ENCODE measurements at regions not wholly inside any gene's neighbourhood (a gene's known extent, or its start where the extent isn't known, plus 50 kb on each side); places are given as distances from the start of the nearest gene placed in this dataset.
"Not testable (repeated sequence)": the region's sequence is repeated elsewhere in the genome, so short reads cannot be mapped to it uniquely, and the experiment has no call there.

DNA sequence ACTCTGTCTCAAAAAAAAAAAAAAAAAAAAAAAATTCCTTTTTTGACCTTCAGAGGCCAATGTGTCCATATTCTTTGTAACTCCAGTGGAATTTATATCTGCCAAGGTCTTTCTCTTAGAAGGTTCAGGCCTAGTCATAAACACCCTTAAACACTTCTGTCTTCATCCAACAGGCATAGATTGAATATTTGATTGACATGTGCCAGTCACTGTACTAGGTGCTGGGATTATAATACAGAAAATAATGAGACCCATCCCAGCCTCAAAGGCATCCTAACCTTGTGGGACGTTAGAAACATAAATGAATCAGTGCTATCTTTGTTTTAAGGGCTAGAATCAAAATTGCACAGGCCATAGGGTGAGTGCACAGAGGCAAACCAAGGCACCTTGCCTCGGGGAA is 62.9 kb upstream of the SERBP1 start:
- no peak overlapping the region for H3K4me3 Mint-ChIP-seq
- TF ChIP-seq, protein P1, sequence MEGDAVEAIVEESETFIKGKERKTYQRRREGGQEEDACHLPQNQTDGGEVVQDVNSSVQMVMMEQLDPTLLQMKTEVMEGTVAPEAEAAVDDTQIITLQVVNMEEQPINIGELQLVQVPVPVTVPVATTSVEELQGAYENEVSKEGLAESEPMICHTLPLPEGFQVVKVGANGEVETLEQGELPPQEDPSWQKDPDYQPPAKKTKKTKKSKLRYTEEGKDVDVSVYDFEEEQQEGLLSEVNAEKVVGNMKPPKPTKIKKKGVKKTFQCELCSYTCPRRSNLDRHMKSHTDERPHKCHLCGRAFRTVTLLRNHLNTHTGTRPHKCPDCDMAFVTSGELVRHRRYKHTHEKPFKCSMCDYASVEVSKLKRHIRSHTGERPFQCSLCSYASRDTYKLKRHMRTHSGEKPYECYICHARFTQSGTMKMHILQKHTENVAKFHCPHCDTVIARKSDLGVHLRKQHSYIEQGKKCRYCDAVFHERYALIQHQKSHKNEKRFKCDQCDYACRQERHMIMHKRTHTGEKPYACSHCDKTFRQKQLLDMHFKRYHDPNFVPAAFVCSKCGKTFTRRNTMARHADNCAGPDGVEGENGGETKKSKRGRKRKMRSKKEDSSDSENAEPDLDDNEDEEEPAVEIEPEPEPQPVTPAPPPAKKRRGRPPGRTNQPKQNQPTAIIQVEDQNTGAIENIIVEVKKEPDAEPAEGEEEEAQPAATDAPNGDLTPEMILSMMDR (conservative IDR thresholded peaks at IDR 0.05) = no peak

DNA sequence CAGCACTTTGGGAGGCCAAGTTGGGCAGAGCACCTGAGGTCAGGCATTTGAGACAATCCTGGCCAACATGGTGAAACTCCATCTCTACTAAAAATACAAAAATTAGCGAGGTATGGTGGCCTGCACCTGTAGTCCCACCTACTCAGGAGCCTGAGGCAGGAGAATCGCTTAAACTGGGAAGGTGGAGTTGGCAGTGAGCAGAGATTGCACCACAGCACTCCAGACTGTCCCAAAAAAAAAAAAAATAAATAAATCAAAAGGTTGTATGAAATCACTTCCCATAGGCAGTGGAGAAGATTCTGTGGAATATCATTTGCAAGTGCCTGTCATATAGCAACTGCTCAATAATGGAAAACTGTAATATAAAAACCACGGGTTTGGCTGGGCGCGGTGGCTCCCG is 65.1 kb upstream of the SERBP1 start:
- no peaks in the 10 kb centered on the region for H3K9me3 Mint-ChIP-seq
- no peaks in the 10 kb centered on the region for H3K4me1 Mint-ChIP-seq
- DNase-seq (ENCODE audit: low read depth, low spot score) = no peak
- TF ChIP-seq, protein P1 (conservative IDR thresholded peaks at IDR 0.05) = no peak
- no peak overlapping the region for H3K4me3 Mint-ChIP-seq
- H3K36me3 Mint-ChIP-seq (ENCODE audit: low read depth) = no peaks in the 10 kb centered on the region
- H3K27ac Mint-ChIP-seq (ENCODE audit: unreplicated experiment) = no peak overlapping the region
- no peaks in the 10 kb centered on the region for H3K27me3 Mint-ChIP-seq (ENCODE audit: low read depth)

More for the DNA sequence above, 62.9 kb upstream of the SERBP1 start:
- Mint-ChIP-seq H3K27ac (ENCODE audit: unreplicated experiment) (no peak overlapping the region), H3K36me3 (ENCODE audit: low read depth) (no peaks in the 10 kb centered on the region), H3K27me3 (ENCODE audit: low read depth) (no peaks in the 10 kb centered on the region), H3K4me1 (no peaks in the 10 kb centered on the region), H3K9me3 (no peaks in the 10 kb centered on the region)
- no peak for DNase-seq (ENCODE audit: low read depth, low spot score)

GRCh38 chr1:67496329-67496728 is 66.1 kb upstream of the SERBP1 start:
- Mint-ChIP-seq H3K36me3 (ENCODE audit: low read depth) (no peaks in the 10 kb centered on the region), H3K9me3 (no peaks in the 10 kb centered on the region), H3K27ac (ENCODE audit: unreplicated experiment) (no peak overlapping the region), H3K27me3 (ENCODE audit: low read depth) (no peaks in the 10 kb centered on the region), H3K4me3 (no peak overlapping the region), H3K4me1 (no peaks in the 10 kb centered on the region)
- TF ChIP-seq, protein P1 (conservative IDR thresholded peaks at IDR 0.05) = no peak
- no peak for DNase-seq (ENCODE audit: low read depth, low spot score)

DNA sequence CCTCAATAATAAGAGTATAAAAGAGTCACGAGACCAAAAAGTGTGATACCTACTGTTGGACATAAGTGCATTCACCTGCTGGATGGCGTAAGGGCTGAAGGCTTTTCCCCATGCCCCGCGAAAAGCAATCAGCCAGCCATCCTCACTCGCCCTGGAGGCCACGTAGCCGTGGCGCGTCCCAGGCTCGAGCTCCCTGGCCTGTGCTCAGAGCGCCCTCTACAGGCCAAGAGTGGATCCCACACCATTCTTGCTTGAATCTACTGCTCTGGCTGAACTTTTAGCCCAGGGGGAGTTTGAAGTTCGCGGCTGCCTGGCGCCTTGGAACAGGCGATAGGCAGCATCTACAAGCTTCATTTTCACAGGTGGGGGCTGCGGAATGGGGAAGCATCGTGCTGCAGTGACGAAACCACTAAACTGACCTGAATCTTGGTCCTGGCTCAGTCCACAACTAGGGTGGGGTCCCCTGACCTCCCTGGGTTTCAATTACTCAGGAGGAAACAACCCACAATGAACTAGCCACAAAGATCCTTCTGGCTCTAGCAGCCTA is 70.3 kb upstream of the SERBP1 start:
- peaks cover 2% of the 10 kb centered on the region for H3K27me3 Mint-ChIP-seq (ENCODE audit: low read depth)
- TF ChIP-seq, protein P1 (conservative IDR thresholded peaks at IDR 0.05) = peak; percentile 99
- no peak overlapping the region for H3K27ac Mint-ChIP-seq (ENCODE audit: unreplicated experiment)
- H3K9me3 Mint-ChIP-seq = no peaks in the 10 kb centered on the region
- H3K36me3 Mint-ChIP-seq (ENCODE audit: low read depth) = no peaks in the 10 kb centered on the region
- DNase-seq (ENCODE audit: low read depth, low spot score) = peak; percentile 86
- H3K4me1 Mint-ChIP-seq = no peaks in the 10 kb centered on the region
- H3K4me3 Mint-ChIP-seq = no peak overlapping the region

DNA sequence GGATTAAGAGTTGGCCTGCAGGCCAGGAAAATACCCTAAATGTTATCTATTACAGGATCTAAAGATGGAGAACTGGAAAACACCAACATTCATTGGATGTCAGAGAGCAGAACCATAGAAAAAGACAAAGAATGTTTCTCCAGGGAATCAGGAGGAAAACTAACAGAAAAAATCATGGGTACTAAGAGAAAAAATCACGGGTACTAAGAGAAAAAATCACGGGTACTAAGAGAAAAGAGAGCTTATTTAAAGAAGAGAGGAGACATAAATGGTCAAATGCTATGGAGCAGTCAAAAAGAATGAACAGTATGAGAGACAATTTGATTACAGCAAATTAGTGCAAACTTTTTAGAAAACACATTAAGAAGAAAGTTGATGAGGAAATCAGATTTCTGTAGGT is 73.8 kb upstream of the SERBP1 start:
- H3K36me3 Mint-ChIP-seq (ENCODE audit: low read depth) = no peaks in the 10 kb centered on the region
- no peaks in the 10 kb centered on the region for H3K9me3 Mint-ChIP-seq
- no peak for DNase-seq (ENCODE audit: low read depth, low spot score)
- H3K27ac Mint-ChIP-seq (ENCODE audit: unreplicated experiment) = no peak overlapping the region
- no peaks in the 10 kb centered on the region for H3K4me1 Mint-ChIP-seq
- TF ChIP-seq, protein P1 (conservative IDR thresholded peaks at IDR 0.05) = no peak
- no peak overlapping the region for H3K4me3 Mint-ChIP-seq
- H3K27me3 Mint-ChIP-seq (ENCODE audit: low read depth) = peaks cover 2% of the 10 kb centered on the region

DNA sequence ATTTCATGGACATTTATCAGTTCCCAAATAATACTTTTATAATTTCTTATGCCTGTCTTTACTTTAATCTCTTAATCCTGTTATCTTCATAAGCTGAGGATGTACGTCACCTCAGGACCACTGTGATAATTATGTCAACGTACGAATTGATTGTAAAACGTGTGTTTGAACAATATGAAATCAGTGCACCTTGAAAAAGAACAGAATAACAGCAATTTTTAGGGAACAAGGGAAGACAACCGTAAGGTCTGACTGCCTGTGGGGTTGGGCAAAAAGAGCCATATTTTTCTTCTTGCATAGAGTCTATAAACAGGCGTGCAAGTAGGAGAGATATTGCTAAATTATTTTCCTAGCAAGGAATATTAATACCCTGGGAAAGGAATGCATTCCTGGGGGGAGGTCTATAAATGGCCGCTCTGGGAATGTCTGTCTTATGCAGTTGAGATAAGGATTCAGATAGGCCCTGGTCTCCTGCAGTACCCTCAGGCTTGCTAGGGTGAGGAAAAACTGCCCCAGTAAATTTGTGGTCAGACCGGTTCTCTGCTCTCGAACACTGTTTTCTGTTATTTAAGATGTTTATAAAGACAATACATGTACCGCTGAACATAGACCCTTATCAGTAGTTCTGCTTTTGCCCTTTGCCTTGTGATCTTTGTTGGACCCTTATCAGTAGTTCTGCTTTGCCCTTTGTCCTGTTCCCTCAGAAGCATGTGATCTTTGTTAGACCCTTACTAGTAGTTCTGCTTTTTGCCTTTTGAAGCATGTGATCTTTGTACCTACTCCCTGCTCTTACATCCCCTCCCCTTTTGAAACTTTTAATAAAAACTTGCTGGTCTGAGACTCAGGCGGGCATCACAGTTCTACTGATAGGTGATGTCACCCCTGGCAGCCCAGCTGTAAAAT is 83.4 kb upstream of the SERBP1 start:
- Mint-ChIP-seq H3K9me3 (peaks cover 11% of the 10 kb centered on the region), H3K36me3 (ENCODE audit: low read depth) (peaks cover 11% of the 10 kb centered on the region)
- H3K4me3 Mint-ChIP-seq; H3K27ac Mint-ChIP-seq (ENCODE audit: unreplicated experiment); H3K27me3 Mint-ChIP-seq (ENCODE audit: low read depth); H3K4me1 Mint-ChIP-seq; DNase-seq (ENCODE audit: low read depth, low spot score): not testable (repeated sequence)
